Choroid plexus epithelial cell (primary cell): ENCODE measurements at regions not wholly inside any gene's neighbourhood (a gene's known extent, or its start where the extent isn't known, plus 50 kb on each side); places are given as distances from the start of the nearest gene placed in this dataset.

Experiments used
- DNase-seq: peaks from one replicate; pipeline ENCODE4 v3.0.0-alpha.2; 2010; ENCODE audit warnings: low read depth
- H3K4me3 ChIP-seq: 2 replicates; pipeline ENCODE4 v1.5.1; 2011; ENCODE audit warnings: low read depth, mild to moderate bottlenecking, control low read depth, low read length, moderate library complexity
- TF ChIP-seq, protein P1 (sequence below): conservative IDR thresholded peaks from 2 replicates; pipeline ENCODE4 v1.5.1; 2011; ENCODE audit warnings: low read depth, mild to moderate bottlenecking, control low read depth, inconsistent platforms, low read length, moderate library complexity

DNA sequence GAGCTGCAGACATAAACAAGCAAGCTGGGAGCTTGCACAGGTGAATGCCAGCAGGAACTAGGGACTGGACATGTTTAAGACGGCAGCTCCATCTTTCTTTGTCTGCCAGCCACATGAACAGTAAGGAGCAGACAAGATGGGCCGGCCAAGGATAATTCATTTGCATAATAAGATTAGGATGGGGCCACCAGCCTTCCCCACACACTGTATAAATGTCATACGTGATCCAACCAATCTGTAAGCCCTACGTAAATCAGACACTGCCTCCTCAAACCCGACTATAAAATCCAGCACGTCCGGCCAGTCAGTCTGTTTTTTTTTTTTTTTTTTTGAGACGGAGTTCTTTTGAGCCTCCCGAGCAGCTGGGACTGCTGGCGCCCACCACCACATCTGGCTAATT is 75.6 kb upstream of the BOD1L1 start:
- no peak overlapping the region for H3K4me3 ChIP-seq
- TF ChIP-seq, protein P1, sequence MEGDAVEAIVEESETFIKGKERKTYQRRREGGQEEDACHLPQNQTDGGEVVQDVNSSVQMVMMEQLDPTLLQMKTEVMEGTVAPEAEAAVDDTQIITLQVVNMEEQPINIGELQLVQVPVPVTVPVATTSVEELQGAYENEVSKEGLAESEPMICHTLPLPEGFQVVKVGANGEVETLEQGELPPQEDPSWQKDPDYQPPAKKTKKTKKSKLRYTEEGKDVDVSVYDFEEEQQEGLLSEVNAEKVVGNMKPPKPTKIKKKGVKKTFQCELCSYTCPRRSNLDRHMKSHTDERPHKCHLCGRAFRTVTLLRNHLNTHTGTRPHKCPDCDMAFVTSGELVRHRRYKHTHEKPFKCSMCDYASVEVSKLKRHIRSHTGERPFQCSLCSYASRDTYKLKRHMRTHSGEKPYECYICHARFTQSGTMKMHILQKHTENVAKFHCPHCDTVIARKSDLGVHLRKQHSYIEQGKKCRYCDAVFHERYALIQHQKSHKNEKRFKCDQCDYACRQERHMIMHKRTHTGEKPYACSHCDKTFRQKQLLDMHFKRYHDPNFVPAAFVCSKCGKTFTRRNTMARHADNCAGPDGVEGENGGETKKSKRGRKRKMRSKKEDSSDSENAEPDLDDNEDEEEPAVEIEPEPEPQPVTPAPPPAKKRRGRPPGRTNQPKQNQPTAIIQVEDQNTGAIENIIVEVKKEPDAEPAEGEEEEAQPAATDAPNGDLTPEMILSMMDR = no peak
- DNase-seq = no peak

DNA sequence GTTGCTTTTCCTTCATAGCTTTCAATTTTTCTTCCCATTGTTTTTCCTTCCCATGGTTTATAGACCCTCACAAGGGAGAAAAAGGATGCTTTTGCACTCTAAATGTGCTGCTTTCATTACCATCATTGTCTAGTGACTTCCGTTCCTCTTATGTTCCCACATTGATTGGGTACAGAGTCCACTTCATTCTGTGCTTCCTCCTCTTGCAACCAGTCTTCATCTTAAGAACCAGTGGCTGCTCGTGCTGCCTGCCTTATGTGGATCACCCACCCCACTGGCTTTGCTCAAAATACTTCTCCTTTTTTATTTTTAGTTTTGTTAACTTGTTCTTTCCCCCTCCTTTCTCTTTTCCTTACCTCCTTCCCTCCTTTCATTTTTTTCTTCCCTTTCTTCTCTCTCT is 76.5 kb upstream of the BOD1L1 start:
- TF ChIP-seq, protein P1 = no peak
- DNase-seq = no peak
- H3K4me3 ChIP-seq = no peak overlapping the region

- TF ChIP-seq, protein P1 = no peak
- DNase-seq = no peak
- H3K4me3 ChIP-seq = no peak overlapping the region
These were observed 77.2 kb upstream of the BOD1L1 start for GRCh38 chr4:13704761-13705160.

DNA sequence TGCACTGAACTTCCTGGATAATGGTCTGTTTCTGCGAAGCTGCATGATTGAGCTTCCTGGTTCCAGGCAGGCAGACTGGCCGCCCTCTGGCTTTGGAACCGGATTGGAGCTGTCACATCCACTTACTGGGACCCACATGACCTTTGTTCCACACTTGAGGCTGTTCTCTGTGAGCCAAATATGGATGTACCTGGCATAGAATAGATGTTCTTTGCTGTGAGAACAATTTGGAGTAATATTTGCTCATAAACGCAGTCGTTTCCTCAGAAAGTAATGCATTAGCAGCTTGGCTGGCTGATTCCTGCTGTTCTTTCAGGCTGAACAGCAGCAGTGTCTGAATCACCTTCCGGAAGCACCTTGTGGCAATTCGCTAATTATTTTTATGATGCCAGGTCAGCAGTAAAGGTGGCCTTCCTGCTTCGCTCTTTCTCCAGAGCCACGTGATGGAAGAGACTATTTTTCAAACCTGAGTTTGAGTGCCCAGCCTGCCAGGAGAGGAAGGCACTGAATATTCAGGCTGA is 78.1 kb upstream of the BOD1L1 start:
- H3K4me3 ChIP-seq = no peak overlapping the region
- DNase-seq = no peak
- TF ChIP-seq, protein P1 = no peak

- H3K4me3 ChIP-seq = no peak overlapping the region
- TF ChIP-seq, protein P1 = no peak
- no peak for DNase-seq
These were observed 78.6 kb upstream of the BOD1L1 start for GRCh38 chr4:13706120-13706519.

- H3K4me3 ChIP-seq = no peak overlapping the region
- TF ChIP-seq, protein P1 = no peak
- DNase-seq = no peak
These were observed 79.2 kb upstream of the BOD1L1 start for GRCh38 chr4:13706716-13707115.

- TF ChIP-seq, protein P1 = no peak
These were observed 82.8 kb upstream of the BOD1L1 start for GRCh38 chr4:13710246-13710885.

More at GRCh38 chr4:13710246-13710885, 82.8 kb upstream of the BOD1L1 start:
- DNase-seq = no peak
- H3K4me3 ChIP-seq = no peak overlapping the region
